ENCODE measurements at regions not wholly inside any gene's neighbourhood (a gene's known extent, or its start where the extent isn't known, plus 50 kb on each side); places are given as distances from the start of the nearest gene placed in this dataset.

- Mint-ChIP-seq H3K9me3 (ENCODE audit: unreplicated experiment) (peaks cover 4% of the 10 kb centered on the region), H3K27ac (ENCODE audit: unreplicated experiment) (no peak overlapping the region), H3K4me3 (ENCODE audit: unreplicated experiment) (no peak overlapping the region), H3K4me1 (ENCODE audit: unreplicated experiment) (no peaks in the 10 kb centered on the region), H3K36me3 (ENCODE audit: unreplicated experiment) (no peaks in the 10 kb centered on the region), H3K27me3 (ENCODE audit: unreplicated experiment) (no peaks in the 10 kb centered on the region)
- no peak for TF ChIP-seq CTCF (IDR thresholded peaks at IDR 0.05)
- no peak for DNase-seq (ENCODE audit: extremely low spot score, unreplicated experiment)
These were observed 196.6 kb upstream of the AGA start for GRCh38 chr4:177638871-177639270.

GRCh38 chr4:177640864-177641263, 198.6 kb upstream of the AGA start:
- Mint-ChIP-seq H3K27me3 (ENCODE audit: unreplicated experiment) (peaks cover 4% of the 10 kb centered on the region), H3K27ac (ENCODE audit: unreplicated experiment) (no peak overlapping the region), H3K36me3 (ENCODE audit: unreplicated experiment) (no peaks in the 10 kb centered on the region), H3K4me1 (ENCODE audit: unreplicated experiment) (no peaks in the 10 kb centered on the region), H3K9me3 (ENCODE audit: unreplicated experiment) (peaks cover 3% of the 10 kb centered on the region), H3K4me3 (ENCODE audit: unreplicated experiment) (no peak overlapping the region)
- no peak for DNase-seq (ENCODE audit: extremely low spot score, unreplicated experiment)
- TF ChIP-seq CTCF (IDR thresholded peaks at IDR 0.05): no peak

DNA sequence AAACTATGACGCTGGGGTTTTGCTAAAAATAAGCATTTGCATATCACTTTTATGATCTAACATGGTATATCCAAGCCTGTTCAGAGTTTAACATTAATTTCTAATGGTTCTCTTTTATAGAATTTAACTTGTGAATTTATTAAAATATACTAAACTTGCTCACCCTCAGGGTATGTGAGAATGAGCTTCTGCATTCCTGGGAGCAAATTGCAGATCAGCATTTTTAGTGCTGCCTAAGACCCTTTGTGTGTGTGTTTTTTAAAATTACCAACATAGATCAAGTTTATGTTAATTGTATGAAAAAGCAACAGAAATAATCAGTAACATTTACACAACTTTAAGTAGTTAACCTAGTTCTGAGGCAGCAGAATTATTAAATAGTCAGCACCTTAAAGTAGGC, 218.0 kb upstream of the AGA start:
- Mint-ChIP-seq H3K36me3 (ENCODE audit: unreplicated experiment) (no peaks in the 10 kb centered on the region), H3K9me3 (ENCODE audit: unreplicated experiment) (peaks cover 6% of the 10 kb centered on the region), H3K4me3 (ENCODE audit: unreplicated experiment) (no peak overlapping the region), H3K4me1 (ENCODE audit: unreplicated experiment) (no peaks in the 10 kb centered on the region), H3K27me3 (ENCODE audit: unreplicated experiment) (no peaks in the 10 kb centered on the region), H3K27ac (ENCODE audit: unreplicated experiment) (no peak overlapping the region)
- DNase-seq (ENCODE audit: extremely low spot score, unreplicated experiment): no peak
- no peak for TF ChIP-seq CTCF (IDR thresholded peaks at IDR 0.05)

- no peak for TF ChIP-seq CTCF (IDR thresholded peaks at IDR 0.05)
- Mint-ChIP-seq H3K27me3 (ENCODE audit: unreplicated experiment) (no peaks in the 10 kb centered on the region), H3K4me3 (ENCODE audit: unreplicated experiment) (no peak overlapping the region), H3K36me3 (ENCODE audit: unreplicated experiment) (no peaks in the 10 kb centered on the region), H3K4me1 (ENCODE audit: unreplicated experiment) (no peaks in the 10 kb centered on the region), H3K27ac (ENCODE audit: unreplicated experiment) (no peak overlapping the region), H3K9me3 (ENCODE audit: unreplicated experiment) (no peaks in the 10 kb centered on the region)
- DNase-seq (ENCODE audit: extremely low spot score, unreplicated experiment): no peak
These were observed 225.4 kb upstream of the AGA start for GRCh38 chr4:177667687-177668086.

DNA sequence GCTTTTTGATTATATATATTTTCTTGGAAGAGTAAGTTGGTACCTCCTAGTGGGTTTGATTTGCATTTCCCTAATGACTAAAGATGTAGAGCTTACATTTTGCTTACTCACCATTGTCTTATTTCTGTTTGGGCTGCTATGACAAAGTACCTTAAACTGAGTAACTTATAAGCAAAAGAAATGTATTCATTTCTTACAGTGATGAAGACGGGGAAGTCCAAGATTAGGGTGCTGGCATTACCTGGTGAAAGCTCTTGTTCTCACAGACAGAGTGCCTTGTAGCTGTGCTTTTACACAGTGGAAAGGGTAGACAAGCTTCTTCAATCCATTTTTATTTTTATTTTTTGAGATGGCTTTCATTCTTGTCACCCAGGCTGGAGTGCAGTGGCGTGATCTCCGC, 229.2 kb upstream of the AGA start:
- Mint-ChIP-seq H3K4me1 (ENCODE audit: unreplicated experiment) (no peaks in the 10 kb centered on the region), H3K4me3 (ENCODE audit: unreplicated experiment) (no peak overlapping the region), H3K36me3 (ENCODE audit: unreplicated experiment) (no peaks in the 10 kb centered on the region), H3K27me3 (ENCODE audit: unreplicated experiment) (no peaks in the 10 kb centered on the region), H3K9me3 (ENCODE audit: unreplicated experiment) (no peaks in the 10 kb centered on the region), H3K27ac (ENCODE audit: unreplicated experiment) (no peak overlapping the region)
- no peak for DNase-seq (ENCODE audit: extremely low spot score, unreplicated experiment)
- no peak for TF ChIP-seq CTCF (IDR thresholded peaks at IDR 0.05)

Measured in osteocyte (in vitro differentiated cells).